HCT116 (cell line): ENCODE measurements at regions not wholly inside any gene's neighbourhood (a gene's known extent, or its start where the extent isn't known, plus 50 kb on each side); places are given as distances from the start of the nearest gene placed in this dataset.

Experiments
- ATAC-seq: fragments of 200-7000 bp; cut with Tn5 transposase; 2 replicates; pipeline ENCODE4 v1.9.1; 2020; ENCODE audit warnings: mild to moderate bottlenecking, moderate library complexity
- BruUV-seq: library from RNA; stranded (reverse); fragments of 400-500 nt; replicated peaks from 2 replicates; lab custom pipeline; 2021; lab: Mats Ljungman, UMichigan
- CTCF ChIA-PET: fragments of 300-600 bp; sonication (Branson Sonifier 250); formaldehyde crosslinking; loops from one replicate; lab custom pipeline; 2021; ENCODE audit warnings: antibody characterized with exemption; lab: Charles Lee
- POLR2A ChIA-PET: fragments of 300-600, 350-600 bp; sonication (Branson Sonifier 250); formaldehyde crosslinking; loops from one replicate; lab custom pipeline; 2021; ENCODE audit warnings: antibody characterized with exemption; lab: Charles Lee
- RAD21 ChIA-PET, 2 experiments: fragments of 300-600 bp; sonication (Branson Sonifier 250); formaldehyde crosslinking; loops; one replicate each; lab custom pipeline; 2023; ENCODE audit warnings: low total read pairs in 2 of 2; ENCODE audit not compliant: uncharacterized antibody in 2 of 2, unreplicated experiment in 2 of 2, low non-redundant PET in 1 of 2; lab: Charles Lee
- DNase-seq: peaks from one replicate; pipeline ENCODE4 v3.0.0-alpha.2; 2010; ENCODE audit warnings: low read depth, low spot score
- H2AFZ ChIP-seq: fragments of 200-600 bp; shearing (Covaris generic), sonication (generic); 2 replicates; pipeline ENCODE4 v1.6.1; 2017; ENCODE audit warnings: low read depth, mixed run types, mixed read lengths, antibody characterized with exemption, low read length; ENCODE audit not compliant: poor library complexity, severe bottlenecking
- H3K27ac ChIP-seq: 2 replicates; pipeline ENCODE4 v1.5.1; 2012; ENCODE audit warnings: low read depth, low read length
- H3K27me3 ChIP-seq: fragments of 200-600 bp; sonication (generic); 2 replicates; pipeline ENCODE4 v1.6.1; 2016; ENCODE audit warnings: mixed run types, low read length, mixed read lengths; ENCODE audit not compliant: insufficient read depth
- H3K36me3 ChIP-seq, 2 experiments: fragments of 200-500 bp in 1 of 2; fragments of 200-600 bp in 1 of 2; sonication (Bioruptor generic) in 1 of 2; sonication (generic) in 1 of 2; 2 replicates each; pipeline versions ENCODE4 v1.5.1 to v1.6.1; 2014 to 2016; ENCODE audit warnings: low read length in 2 of 2, inconsistent platforms in 1 of 2, mixed read lengths in 1 of 2, mixed run types in 1 of 2; ENCODE audit not compliant: insufficient read depth in 2 of 2, control insufficient read depth in 1 of 2
- H3K4me1 ChIP-seq, 2 experiments: fragments of 200-600 bp in 1 of 2; sonication (generic) in 1 of 2; 2 replicates each; pipeline versions ENCODE4 v1.5.1 to v1.6.1; 2012 to 2017; ENCODE audit warnings: low read length in 2 of 2, inconsistent platforms in 1 of 2, mild to moderate bottlenecking in 1 of 2, mixed read lengths in 1 of 2, mixed run types in 1 of 2, moderate library complexity in 1 of 2; ENCODE audit not compliant: insufficient read depth in 2 of 2, control insufficient read depth in 1 of 2
- H3K4me2 ChIP-seq: fragments of 200-600 bp; sonication (generic); 2 replicates; pipeline ENCODE4 v1.6.1; 2017; ENCODE audit warnings: mixed run types, low read length, mixed read lengths
- H3K4me3 ChIP-seq, 2 experiments: fragments of 200-600 bp in 1 of 2; sonication (generic) in 1 of 2; replicated peaks in 1 of 2; 2 replicates each; pipeline ENCODE4 v1.5.1; 2011 to 2016; ENCODE audit warnings: low read length in 2 of 2, control low read depth in 1 of 2, low read depth in 1 of 2, mild to moderate bottlenecking in 1 of 2, mixed read lengths in 1 of 2, mixed run types in 1 of 2
- H3K79me2 ChIP-seq: fragments of 200-600 bp; sonication (generic); 2 replicates; pipeline ENCODE4 v1.6.1; 2017; ENCODE audit warnings: mild to moderate bottlenecking, mixed run types, low read length, moderate library complexity, mixed read lengths; ENCODE audit not compliant: insufficient read depth
- H3K9ac ChIP-seq: fragments of 200-600 bp; sonication (generic); 2 replicates; pipeline ENCODE4 v1.6.1; 2016; ENCODE audit warnings: low read length, mixed read lengths
- H3K9me2 ChIP-seq: fragments of 200-600 bp; sonication (generic), shearing (Covaris generic); 2 replicates; pipeline ENCODE4 v1.6.1; 2017; ENCODE audit warnings: mixed run types, mild to moderate bottlenecking, moderate library complexity; ENCODE audit not compliant: insufficient read depth
- H3K9me3 ChIP-seq, 2 experiments: fragments of 200-500 bp in 1 of 2; fragments of 200-600 bp in 1 of 2; sonication (Bioruptor generic) in 1 of 2; sonication (generic) in 1 of 2; 2 replicates each; pipeline ENCODE4 v1.6.1; 2014 to 2017; ENCODE audit warnings: low read length in 2 of 2, mixed read lengths in 2 of 2, inconsistent platforms in 1 of 2, low read depth in 1 of 2, mild to moderate bottlenecking in 1 of 2, mixed run types in 1 of 2, moderate library complexity in 1 of 2; ENCODE audit not compliant: control insufficient read depth in 1 of 2, insufficient read depth in 1 of 2
- H4K20me1 ChIP-seq: fragments of 200-600 bp; sonication (generic), shearing (Covaris generic); 2 replicates; pipeline ENCODE4 v1.6.1; 2017; ENCODE audit warnings: mixed run types, mild to moderate bottlenecking, moderate library complexity; ENCODE audit not compliant: insufficient read depth
- CBX3 ChIP-seq: IDR thresholded peaks from 2 replicates; pipeline ENCODE4 v1.6.1; 2012; ENCODE audit warnings: low read depth
- CEBPB ChIP-seq: IDR thresholded peaks from 2 replicates; pipeline ENCODE4 v1.6.1; 2012; ENCODE audit warnings: low read depth
- EGR1 ChIP-seq: IDR thresholded peaks from 2 replicates; pipeline ENCODE4 v1.6.1; 2012; ENCODE audit warnings: low read depth
- ELF1 ChIP-seq: IDR thresholded peaks from 2 replicates; pipeline ENCODE4 v1.6.1; 2012; ENCODE audit warnings: low read depth, borderline replicate concordance
- EZH2phosphoT487 ChIP-seq: fragments of 200-600 bp; IDR thresholded peaks from 2 replicates; pipeline ENCODE4 v1.6.1; 2018; ENCODE audit warnings: antibody characterized with exemption, borderline replicate concordance
- FOSL1 ChIP-seq: IDR thresholded peaks from 2 replicates; pipeline ENCODE4 v1.6.1; 2012; ENCODE audit warnings: low read depth
- JUND ChIP-seq: IDR thresholded peaks from 2 replicates; pipeline ENCODE4 v1.6.1; 2012
- POLR2A ChIP-seq: IDR thresholded peaks from 2 replicates; pipeline ENCODE4 v1.7.0; 2011; ENCODE audit warnings: borderline replicate concordance; ENCODE audit not compliant: insufficient read depth, insufficient read length; ENCODE audit errors: extremely low read depth
- RAD21 ChIP-seq: IDR thresholded peaks from 2 replicates; pipeline ENCODE4 v1.6.1; 2012; ENCODE audit warnings: low read depth, mild to moderate bottlenecking
- SIN3A ChIP-seq: IDR thresholded peaks from 2 replicates; pipeline ENCODE4 v1.6.1; 2012; ENCODE audit warnings: low read depth
- SP1 ChIP-seq: IDR thresholded peaks from 2 replicates; pipeline ENCODE4 v1.6.1; 2012; ENCODE audit warnings: low read depth
- SRF ChIP-seq: IDR thresholded peaks from 2 replicates; pipeline ENCODE4 v1.6.1; 2012; ENCODE audit warnings: low read depth
- TCF7L2 ChIP-seq: IDR thresholded peaks from 2 replicates; pipeline ENCODE4 v1.7.0; 2011; ENCODE audit warnings: borderline replicate concordance, inconsistent platforms; ENCODE audit not compliant: insufficient read depth, insufficient read length; ENCODE audit errors: extremely low read depth
- YY1 ChIP-seq: IDR thresholded peaks from 2 replicates; pipeline ENCODE4 v1.6.1; 2011; ENCODE audit warnings: low read length, low read depth, moderate library complexity, mild to moderate bottlenecking; ENCODE audit not compliant: insufficient replicate concordance; ENCODE audit errors: extremely low read depth
- ZFX ChIP-seq: fragments of 450-650 bp; IDR thresholded peaks from 2 replicates; pipeline ENCODE4 v1.6.1; 2017
- ZNF274 ChIP-seq: fragments of 200-500 bp; sonication (Bioruptor generic); IDR thresholded peaks from 2 replicates; pipeline ENCODE4 v1.6.1; 2014; ENCODE audit warnings: mild to moderate bottlenecking, low read depth, low read length, inconsistent platforms
- intact Hi-C: fragments of 100-400 bp; cut with micrococcal nuclease; formaldehyde crosslinking; loops from 2 replicates; pipeline ENCODE4 v1.10.0; 2022
- TF ChIP-seq, protein P1 (sequence below): IDR thresholded peaks from 2 replicates; pipeline ENCODE4 v1.6.1; 2012; ENCODE audit warnings: low read depth

DNA sequence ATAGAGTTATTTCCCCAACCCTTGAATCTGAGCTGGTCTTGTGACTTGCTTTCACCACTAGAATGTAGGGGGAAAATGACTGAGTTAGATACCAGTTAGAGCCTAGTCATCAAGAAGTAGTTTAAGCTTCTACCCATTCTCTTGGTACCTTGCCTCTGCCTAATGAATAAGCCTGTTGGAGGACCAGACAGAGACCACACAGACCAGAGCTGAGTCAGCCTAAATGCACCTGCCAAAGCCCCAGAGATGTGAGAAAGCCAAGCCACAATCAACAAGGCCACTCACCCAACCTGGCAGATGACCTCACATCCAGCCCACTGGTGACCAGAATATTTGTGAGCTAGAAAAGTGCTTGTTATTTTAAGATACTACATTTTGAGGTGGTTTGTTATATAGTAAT, 85.2 kb upstream of the DCLK2 start:
- TF ChIP-seq RAD21 = no peak
- no peak for TF ChIP-seq EZH2phosphoT487
- TF ChIP-seq ELF1 = no peak
- TF ChIP-seq TCF7L2 = no peak
- TF ChIP-seq ZNF274 = no peak
- TF ChIP-seq CEBPB = no peak
- TF ChIP-seq CBX3 = no peak
- no peak for TF ChIP-seq YY1
- no peak for TF ChIP-seq POLR2A
- no peak for TF ChIP-seq JUND
- TF ChIP-seq ZFX = no peak
- TF ChIP-seq, protein P1, sequence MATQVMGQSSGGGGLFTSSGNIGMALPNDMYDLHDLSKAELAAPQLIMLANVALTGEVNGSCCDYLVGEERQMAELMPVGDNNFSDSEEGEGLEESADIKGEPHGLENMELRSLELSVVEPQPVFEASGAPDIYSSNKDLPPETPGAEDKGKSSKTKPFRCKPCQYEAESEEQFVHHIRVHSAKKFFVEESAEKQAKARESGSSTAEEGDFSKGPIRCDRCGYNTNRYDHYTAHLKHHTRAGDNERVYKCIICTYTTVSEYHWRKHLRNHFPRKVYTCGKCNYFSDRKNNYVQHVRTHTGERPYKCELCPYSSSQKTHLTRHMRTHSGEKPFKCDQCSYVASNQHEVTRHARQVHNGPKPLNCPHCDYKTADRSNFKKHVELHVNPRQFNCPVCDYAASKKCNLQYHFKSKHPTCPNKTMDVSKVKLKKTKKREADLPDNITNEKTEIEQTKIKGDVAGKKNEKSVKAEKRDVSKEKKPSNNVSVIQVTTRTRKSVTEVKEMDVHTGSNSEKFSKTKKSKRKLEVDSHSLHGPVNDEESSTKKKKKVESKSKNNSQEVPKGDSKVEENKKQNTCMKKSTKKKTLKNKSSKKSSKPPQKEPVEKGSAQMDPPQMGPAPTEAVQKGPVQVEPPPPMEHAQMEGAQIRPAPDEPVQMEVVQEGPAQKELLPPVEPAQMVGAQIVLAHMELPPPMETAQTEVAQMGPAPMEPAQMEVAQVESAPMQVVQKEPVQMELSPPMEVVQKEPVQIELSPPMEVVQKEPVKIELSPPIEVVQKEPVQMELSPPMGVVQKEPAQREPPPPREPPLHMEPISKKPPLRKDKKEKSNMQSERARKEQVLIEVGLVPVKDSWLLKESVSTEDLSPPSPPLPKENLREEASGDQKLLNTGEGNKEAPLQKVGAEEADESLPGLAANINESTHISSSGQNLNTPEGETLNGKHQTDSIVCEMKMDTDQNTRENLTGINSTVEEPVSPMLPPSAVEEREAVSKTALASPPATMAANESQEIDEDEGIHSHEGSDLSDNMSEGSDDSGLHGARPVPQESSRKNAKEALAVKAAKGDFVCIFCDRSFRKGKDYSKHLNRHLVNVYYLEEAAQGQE = no peak
- no peak for TF ChIP-seq FOSL1
- no peak for TF ChIP-seq SP1
- TF ChIP-seq EGR1 = no peak
- no peak for TF ChIP-seq SIN3A
- no peak for TF ChIP-seq SRF
- CTCF ChIA-PET = no interaction called here
- Histone ChIP-seq H3K27me3 (no peaks in the 10 kb centered on the region), H4K20me1 (no peaks in the 10 kb centered on the region; the same call in 1 of the 2 replicates), H3K79me2 (no peaks in the 10 kb centered on the region), H3K9me2 (no peaks in the 10 kb centered on the region; the same call in 1 of the 2 replicates), H3K9ac (no peak overlapping the region), H3K27ac (no peak overlapping the region), H3K4me2 (no peak overlapping the region), H2AFZ (no peak overlapping the region), H3K4me3 (no peak overlapping the region), H3K4me1 (peaks cover 0 to 12% of the 10 kb centered on the region in 2 experiments; a peak in 2 of 4 replicates), H3K36me3 (no peaks in the 10 kb centered on the region), H3K9me3 (no peaks in the 10 kb centered on the region)
- DNase-seq (no peak), ATAC-seq (no peak)
- intact Hi-C loops = no loop called here
- POLR2A ChIA-PET = no interaction called here
- no TSS peak for BruUV-seq
- RAD21 ChIA-PET = no interaction called here
